GM13976 (cell line): ENCODE measurements at regions not wholly inside any gene's neighbourhood (a gene's known extent, or its start where the extent isn't known, plus 50 kb on each side); places are given as distances from the start of the nearest gene placed in this dataset.

Source experiments
- DNase-seq: peaks from one replicate; pipeline ENCODE4 v3.0.0; 2012; ENCODE audit warnings: low spot score
- CTCF ChIP-seq: IDR thresholded peaks from 2 replicates; pipeline ENCODE4 v1.5.1; 2012; ENCODE audit warnings: borderline replicate concordance, mild to moderate bottlenecking; ENCODE audit not compliant: insufficient read depth; ENCODE audit errors: extremely low read depth, missing control alignments, control extremely low read depth
- in situ Hi-C: fragments of 300-500 bp; cut with MboI; formaldehyde crosslinking; loops from one replicate; pipeline ENCODE4 v1.12.0; 2022; ENCODE audit warnings: low sequenced_read_pairs, mixed read lengths, inconsistent platforms; ENCODE audit not compliant: unreplicated experiment

GRCh38 chr1:220339581-220339980 lies 67.3 kb upstream of the RAB3GAP2 start:
- TF ChIP-seq CTCF, result no peak
- DNase-seq, result no peak
- in situ Hi-C loops, result no loop called here

GRCh38 chr1:220338759-220339158 lies 66.5 kb upstream of the RAB3GAP2 start:
- no peak for TF ChIP-seq CTCF
- in situ Hi-C loops, result no loop called here
- DNase-seq, result no peak

- TF ChIP-seq CTCF, result no peak
- DNase-seq, result no peak
- in situ Hi-C loops, result no loop called here
These were observed 64.3 kb upstream of the RAB3GAP2 start for GRCh38 chr1:220336391-220337031.

- no peak for TF ChIP-seq CTCF
- in situ Hi-C loops, result no loop called here
- no peak for DNase-seq
These were observed 63.4 kb upstream of the RAB3GAP2 start for GRCh38 chr1:220335668-220336067.

GRCh38 chr1:220331318-220331717 lies 59.1 kb upstream of the RAB3GAP2 start:
- no peak for TF ChIP-seq CTCF
- in situ Hi-C loops, result no loop called here
- no peak for DNase-seq

GRCh38 chr1:220330265-220330664 lies 58.0 kb upstream of the RAB3GAP2 start:
- TF ChIP-seq CTCF, result no peak
- no peak for DNase-seq
- in situ Hi-C loops, result no loop called here
